GM18951 (cell line): ENCODE measurements at regions not wholly inside any gene's neighbourhood (a gene's known extent, or its start where the extent isn't known, plus 50 kb on each side); places are given as distances from the start of the nearest gene placed in this dataset.

Source experiments
- POLR2A ChIP-seq: IDR thresholded peaks from 4 replicates; pipeline ENCODE4 v1.6.1; 2011; ENCODE audit warnings: mild to moderate bottlenecking; ENCODE audit not compliant: insufficient read length, insufficient read depth; ENCODE audit errors: extremely low read depth
- in situ Hi-C: fragments of 300-500 bp; cut with MboI; formaldehyde crosslinking; loops from one replicate; pipeline ENCODE4 v1.12.0; 2022; ENCODE audit warnings: low sequenced_read_pairs, mixed read lengths, inconsistent platforms; ENCODE audit not compliant: unreplicated experiment

GRCh38 chr20:18921291-18921690, 107.7 kb downstream of the SCP2D1 start:
- no peak for TF ChIP-seq POLR2A
- in situ Hi-C loops, result no loop called here

- in situ Hi-C loops, result no loop called here
- TF ChIP-seq POLR2A, result no peak
Observed at GRCh38 chr20:18922251-18922650, 108.7 kb downstream of the SCP2D1 start.

- in situ Hi-C loops, result no loop called here
- TF ChIP-seq POLR2A, result no peak
Observed at GRCh38 chr20:18922898-18923297, 109.3 kb downstream of the SCP2D1 start.

- TF ChIP-seq POLR2A, result no peak
- in situ Hi-C loops, result no loop called here
Observed at GRCh38 chr20:18926965-18927364, 113.4 kb downstream of the SCP2D1 start.

GRCh38 chr20:18928626-18929025, 115.0 kb downstream of the SCP2D1 start:
- no peak for TF ChIP-seq POLR2A
- in situ Hi-C loops, result no loop called here

GRCh38 chr20:18929800-18930199, 116.2 kb downstream of the SCP2D1 start:
- no peak for TF ChIP-seq POLR2A
- in situ Hi-C loops, result no loop called here

- in situ Hi-C loops, result no loop called here
- TF ChIP-seq POLR2A, result no peak
Observed at GRCh38 chr20:18943542-18943941, 130.0 kb downstream of the SCP2D1 start.

GRCh38 chr20:18956890-18957289, 143.3 kb downstream of the SCP2D1 start:
- TF ChIP-seq POLR2A, result no peak
- in situ Hi-C loops, result no loop called here

GRCh38 chr20:18957328-18957727, 143.7 kb downstream of the SCP2D1 start:
- no peak for TF ChIP-seq POLR2A
- in situ Hi-C loops, result no loop called here

GRCh38 chr20:18971121-18971520, 157.5 kb downstream of the SCP2D1 start:
- in situ Hi-C loops, result no loop called here

GRCh38 chr20:18971574-18971973, 158.0 kb downstream of the SCP2D1 start:
- in situ Hi-C loops, result no loop called here
- no peak for TF ChIP-seq POLR2A

More at GRCh38 chr20:18971121-18971520, 157.5 kb downstream of the SCP2D1 start:
- TF ChIP-seq POLR2A, result no peak

- no peak for TF ChIP-seq POLR2A
- in situ Hi-C loops, result no loop called here
Observed at GRCh38 chr20:18972251-18972876, 158.8 kb downstream of the SCP2D1 start.

- in situ Hi-C loops, result no loop called here
- TF ChIP-seq POLR2A, result no peak
Observed at GRCh38 chr20:18973529-18974173, 160.1 kb downstream of the SCP2D1 start.

GRCh38 chr20:18974660-18975059, 161.1 kb downstream of the SCP2D1 start:
- TF ChIP-seq POLR2A, result no peak
- in situ Hi-C loops, result no loop called here
